K562 (cell line): ENCODE measurements at regions not wholly inside any gene's neighbourhood (a gene's known extent, or its start where the extent isn't known, plus 50 kb on each side); places are given as distances from the start of the nearest gene placed in this dataset.

Source experiments
- ATAC-seq: fragments of 200-7000 bp; cut with Tn5 transposase; 3 replicates; pipeline ENCODE4 v1.9.1; 2020; ENCODE audit warnings: moderate library complexity
- BruUV-seq: library from RNA; stranded (reverse); fragments of 400-500 nt; replicated peaks from 2 replicates; lab custom pipeline; 2021; lab: Mats Ljungman, UMichigan
- CTCF ChIA-PET: fragments of 300-600 bp; formaldehyde crosslinking; extraction: SDS; loops from one replicate; lab custom pipeline; 2021; ENCODE audit warnings: low intra/inter-chr PET ratio; lab: Yijun Ruan, JAX
- POLR2A ChIA-PET: fragments of 300-600, 350-650 bp; sonication (Branson Sonifier 250); formaldehyde crosslinking; extraction: SDS; loops from one replicate; lab custom pipeline; 2021; ENCODE audit warnings: antibody characterized with exemption, inconsistent platforms; lab: Yijun Ruan, JAX
- DNase-seq, 4 experiments: peaks; one replicate each; pipeline versions ENCODE4 v3.0.0 to v3.0.0-alpha.2; 2011 to 2018; ENCODE audit warnings: low spot score in 3 of 4, mixed read lengths in 3 of 4; ENCODE audit errors: extremely low read depth in 1 of 4
- FAIRE-seq: peaks from 2 replicates; lab custom pipeline; 2011; peaks lifted over from hg19 to GRCh38; lab: Jason Lieb, UNC
- H2AFZ ChIP-seq: 2 replicates; pipeline ENCODE4 v1.6.0; 2011; ENCODE audit warnings: low read depth, low read length, control low read depth, inconsistent platforms
- H3K27ac ChIP-seq: fragments of 200-600 bp; 3 replicates; pipeline ENCODE4 v1.8.0; 2011; ENCODE audit warnings: low read depth, mild to moderate bottlenecking, control low read depth, inconsistent platforms, low read length, moderate library complexity, mixed read lengths; ENCODE audit errors: extremely low read depth
- H3K27me3 ChIP-seq, 2 experiments: fragments of 300-600 bp in 1 of 2; 2 replicates in 1 of 2; 3 replicates in 1 of 2; pipeline versions ENCODE4 v1.6.0 to v1.8.0; 2011; ENCODE audit warnings: inconsistent platforms in 2 of 2, low read length in 2 of 2, mild to moderate bottlenecking in 1 of 2, mixed read lengths in 1 of 2, moderate library complexity in 1 of 2; ENCODE audit not compliant: control insufficient read depth in 2 of 2, insufficient read depth in 2 of 2
- H3K36me3 ChIP-seq: fragments of 300-600 bp; 3 replicates; pipeline ENCODE4 v1.8.0; 2011; ENCODE audit warnings: mild to moderate bottlenecking, low read length, inconsistent platforms; ENCODE audit not compliant: control insufficient read depth, insufficient read depth
- H3K4me1 ChIP-seq, 2 experiments: fragments of 200-600 bp in 1 of 2; replicated peaks in 1 of 2; 2 replicates in 1 of 2; 3 replicates in 1 of 2; pipeline versions ENCODE4 v1.5.1 to v1.8.0; 2011; ENCODE audit warnings: inconsistent platforms in 2 of 2, low read length in 2 of 2, mild to moderate bottlenecking in 1 of 2, mixed read lengths in 1 of 2, moderate library complexity in 1 of 2; ENCODE audit not compliant: control insufficient read depth in 2 of 2, insufficient read depth in 2 of 2
- H3K4me2 ChIP-seq: 2 replicates; pipeline ENCODE4 v1.6.1; 2011; ENCODE audit warnings: low read length, control low read depth, inconsistent platforms, mixed read lengths; ENCODE audit not compliant: insufficient read depth
- H3K4me3 ChIP-seq: fragments of 200-600 bp; sonication (generic), shearing (Covaris generic); 2 replicates; pipeline ENCODE4 v1.5.1; 2016; ENCODE audit warnings: control low read depth, inconsistent platforms
- H3K79me2 ChIP-seq: fragments of 200-600 bp; 3 replicates; pipeline ENCODE4 v1.8.0; 2011; ENCODE audit warnings: low read length, inconsistent platforms; ENCODE audit not compliant: control insufficient read depth, insufficient read depth
- H3K9ac ChIP-seq, 2 experiments: 2 replicates each; pipeline versions ENCODE4 v1.6.0 to v1.6.1; 2011; ENCODE audit warnings: low read depth in 2 of 2, low read length in 2 of 2, control low read depth in 1 of 2, inconsistent platforms in 1 of 2, mild to moderate bottlenecking in 1 of 2, mixed read lengths in 1 of 2; ENCODE audit not compliant: insufficient read depth in 1 of 2
- H3K9me1 ChIP-seq: one replicate; pipeline ENCODE4 v1.6.0; 2011; ENCODE audit warnings: inconsistent platforms, mild to moderate bottlenecking, low read length, moderate library complexity; ENCODE audit not compliant: control insufficient read depth, insufficient read depth
- H3K9me3 ChIP-seq: replicated peaks from 2 replicates; pipeline ENCODE4 v1.5.1; 2011; ENCODE audit warnings: low read depth, low read length, inconsistent platforms; ENCODE audit not compliant: control insufficient read depth, insufficient read depth
- H4K20me1 ChIP-seq: replicated peaks from 2 replicates; pipeline ENCODE4 v1.6.1; 2011; ENCODE audit warnings: low read length, inconsistent platforms, mixed read lengths; ENCODE audit not compliant: control insufficient read depth, insufficient read depth
- C11orf30 ChIP-seq: fragments of 450-650 bp; IDR thresholded peaks from 2 replicates; pipeline ENCODE4 v1.6.1; 2016; ENCODE audit warnings: low read depth, mild to moderate bottlenecking
- CAMTA2 ChIP-seq: fragments of 250-450 bp; sonication (Bioruptor Pico); conservative IDR thresholded peaks from 2 replicates; pipeline ENCODE4 v1.5.1; 2022
- DDX20 ChIP-seq: fragments of 450-650 bp; IDR thresholded peaks from 2 replicates; pipeline ENCODE4 v1.6.1; 2016; ENCODE audit warnings: missing genetic modification characterization, low read depth, mild to moderate bottlenecking, missing compliant biosample characterization, moderate library complexity
- EP300 ChIP-seq: IDR thresholded peaks from 2 replicates; pipeline ENCODE4 v1.6.1; 2012; ENCODE audit warnings: low read length, improper control_type of control experiment
- LCOR ChIP-seq: sonication (generic); formaldehyde crosslinking; IDR thresholded peaks from 2 replicates; pipeline ENCODE4 v1.8.0; 2022; ENCODE audit warnings: mild to moderate bottlenecking, missing genetic modification reagents
- MAFF ChIP-seq: IDR thresholded peaks from 2 replicates; pipeline ENCODE4 v1.6.1; 2012; ENCODE audit warnings: low read length, improper control_type of control experiment
- MEF2A ChIP-seq: IDR thresholded peaks from 2 replicates; pipeline ENCODE4 v1.6.1; 2011; ENCODE audit warnings: low read depth, mild to moderate bottlenecking, low read length, moderate library complexity; ENCODE audit not compliant: control insufficient read depth
- NKRF ChIP-seq: fragments of 450-650 bp; IDR thresholded peaks from 2 replicates; pipeline ENCODE4 v1.6.1; 2016; ENCODE audit warnings: borderline replicate concordance
- RBM25 ChIP-seq: fragments of 200-400 bp; formaldehyde crosslinking; IDR thresholded peaks from 2 replicates; pipeline ENCODE4 v1.6.1; 2018; ENCODE audit warnings: low read length, low read depth, moderate library complexity; ENCODE audit not compliant: severe bottlenecking
- TAF7 ChIP-seq: fragments of 450-650 bp; IDR thresholded peaks from 2 replicates; pipeline ENCODE4 v1.6.1; 2016; ENCODE audit warnings: missing genetic modification characterization, missing compliant biosample characterization
- TBL1XR1 ChIP-seq, 2 experiments: IDR thresholded peaks; 2 replicates each; pipeline ENCODE4 v1.6.1; 2012; ENCODE audit warnings: improper control_type of control experiment in 2 of 2, low read length in 2 of 2, mild to moderate bottlenecking in 1 of 2
- THRAP3 ChIP-seq: fragments of 450-650 bp; IDR thresholded peaks from 2 replicates; pipeline ENCODE4 v1.6.1; 2016; ENCODE audit warnings: mild to moderate bottlenecking, inconsistent platforms, borderline replicate concordance
- U2AF1 ChIP-seq: fragments of 200-400 bp; formaldehyde crosslinking; optimal IDR thresholded peaks from 2 replicates; pipeline ENCODE3; 2017; ENCODE audit warnings: mild to moderate bottlenecking, low read depth, low read length, moderate library complexity
- ZNF239 ChIP-seq: fragments of 250-450 bp; sonication (Bioruptor Pico); IDR thresholded peaks from 2 replicates; pipeline ENCODE4 v1.4.0; 2020; ENCODE audit warnings: mild to moderate bottlenecking
- ZNF253 ChIP-seq: fragments of 250-450 bp; sonication (Bioruptor Pico); conservative IDR thresholded peaks from 2 replicates; pipeline ENCODE4 v1.6.1; 2021; ENCODE audit warnings: mild to moderate bottlenecking
- ZNF316 ChIP-seq: fragments of 450-650 bp; IDR thresholded peaks from 2 replicates; pipeline ENCODE4 v1.6.1; 2016
- ZNF77 ChIP-seq: fragments of 250-450 bp; sonication (Bioruptor Pico); IDR thresholded peaks from 2 replicates; pipeline ENCODE4 v1.5.0; 2020
- WGBS: fragments of 100-300 bp; shearing (Covaris generic); methylation state at CpG from one replicate; pipeline ENCODE4 v1.1.6; 2016; ENCODE audit warnings: low coverage, mixed read lengths; ENCODE audit not compliant: insufficient coverage; ENCODE audit errors: missing lambda C conversion rate; 5-methylcytosine and 5-hydroxymethylcytosine counted together
- in situ Hi-C: fragments of 300-500 bp; cut with MboI; formaldehyde crosslinking; loops from 4 replicates; pipeline ENCODE4 v1.15.0; 2018; ENCODE audit warnings: inconsistent platforms, mixed read lengths
- intact Hi-C: fragments of 100-400 bp; cut with micrococcal nuclease; formaldehyde crosslinking; loops from 2 replicates; pipeline ENCODE4 v1.14.2; 2022

DNA sequence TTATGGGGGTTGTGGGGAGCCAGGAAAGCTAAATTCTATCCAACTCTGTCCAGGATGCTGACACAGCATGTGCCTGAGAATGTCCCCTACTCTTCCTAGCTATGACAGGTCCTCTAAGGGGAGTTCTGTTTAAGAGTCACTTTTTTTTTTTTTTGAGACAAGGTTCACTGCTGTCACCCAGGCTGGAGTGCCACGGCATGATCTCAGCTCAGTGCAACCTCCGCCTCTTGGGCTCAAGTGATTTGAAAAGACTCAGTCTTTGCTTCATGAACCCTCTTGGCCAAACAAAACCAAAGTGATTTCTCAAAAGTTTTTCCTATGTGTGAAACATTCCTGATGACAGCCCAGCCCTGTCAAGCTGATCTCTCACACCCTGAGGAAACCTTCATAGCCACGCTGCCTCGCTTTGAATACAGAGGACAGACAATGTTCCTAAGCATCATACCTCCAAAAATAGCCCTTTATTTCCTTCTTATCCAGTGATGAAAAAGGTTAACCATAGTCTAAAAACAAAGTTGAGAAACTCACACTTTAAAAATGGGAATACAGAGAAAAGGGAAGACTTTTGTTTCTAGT, 105.5 kb upstream of the PROK2 start:
- 47% methylated on average over 4 of the region's 4 CpGs for WGBS
- Histone ChIP-seq H3K79me2 (no peaks in the 10 kb centered on the region), H3K4me2 (no peak overlapping the region), H3K4me3 (no peak overlapping the region), H3K9me3 (no peaks in the 10 kb centered on the region), H3K27ac (no peak overlapping the region), H3K4me1 (no peaks in the 10 kb centered on the region), H3K27me3 (peaks cover 0 to 19% of the 10 kb centered on the region in 2 experiments; a peak in 4 of 5 replicates), H3K36me3 (no peaks in the 10 kb centered on the region), H3K9me1 (no peaks in the 10 kb centered on the region), H4K20me1 (no peaks in the 10 kb centered on the region), H2AFZ (no peak overlapping the region), H3K9ac (no peak overlapping the region)
- TF ChIP-seq ZNF316 (peak; percentile 29; the same call in 1 of the 2 replicates), C11orf30 (peak; percentile 12; the same call in 1 of the 2 replicates), MEF2A (no peak), MAFF (0 out of 2 replicates have a peak, but pooled peaks have one; percentile 3)
- intact Hi-C loops: no loop called here
- ATAC-seq (no peak), DNase-seq (no peak), FAIRE-seq (no peak)
- in situ Hi-C loops: no loop called here
- ChIA-PET POLR2A (interaction anchor here (0.6 to 1.4 kb wide), 5 partner anchors 8 to 1268 kb away, joined by 3 to 6 read pairs (median 3); no protein-coding TSS in a partner anchor), CTCF (interaction anchor here (0.6 kb wide), 1 partner anchor 15 kb away, joined by 3 read pairs; no protein-coding TSS in a partner anchor)
- BruUV-seq: no TSS peak

- Histone ChIP-seq H3K36me3 (no peaks in the 10 kb centered on the region), H3K4me3 (no peak overlapping the region), H3K27ac (no peak overlapping the region), H3K9me3 (no peaks in the 10 kb centered on the region), H3K9ac (no peak overlapping the region), H3K79me2 (no peaks in the 10 kb centered on the region), H2AFZ (no peak overlapping the region), H3K4me2 (no peak overlapping the region), H3K9me1 (no peaks in the 10 kb centered on the region), H3K4me1 (no peaks in the 10 kb centered on the region), H4K20me1 (no peaks in the 10 kb centered on the region), H3K27me3 (peaks cover 0 to 11% of the 10 kb centered on the region in 2 experiments; a peak in 4 of 5 replicates)
- ATAC-seq (no peak), FAIRE-seq (no peak), DNase-seq (no peak)
- CTCF ChIA-PET: no interaction called here
- in situ Hi-C loops (no loop called here), intact Hi-C loops (no loop called here)
- POLR2A ChIA-PET: no interaction called here
- BruUV-seq: no TSS peak
- WGBS: 0% methylated on average over 1 of the region's 2 CpGs
- TF ChIP-seq TBL1XR1 (IDR thresholded peaks at IDR 0.05; ENCODE audit: low read length in 2 of 2) (no peak), NKRF (no peak), TAF7 (tag) (no peak), U2AF1 (no peak), ZNF239 (CRISPR knock-in tag) (no peak), LCOR (CRISPR knock-in tag) (no peak), RBM25 (no peak), EP300 (no peak), ZNF77 (CRISPR knock-in tag) (no peak), ZNF253 (CRISPR knock-in tag) (no peak), THRAP3 (no peak), DDX20 (tag) (no peak), CAMTA2 (CRISPR knock-in tag) (no peak)
These were observed 102.3 kb upstream of the PROK2 start for GRCh38 chr3:71887256-71887655.
